Fibroblast of pulmonary artery (primary cell): ENCODE measurements at regions not wholly inside any gene's neighbourhood (a gene's known extent, or its start where the extent isn't known, plus 50 kb on each side); places are given as distances from the start of the nearest gene placed in this dataset.

Experiments
- DNase-seq: peaks from one replicate; pipeline ENCODE4 v3.0.0-alpha.2; 2010; ENCODE audit warnings: low read depth
- H3K4me3 ChIP-seq: replicated peaks from 2 replicates; pipeline ENCODE4 v1.5.1; 2011; ENCODE audit warnings: low read depth, mild to moderate bottlenecking, control low read depth, low read length, moderate library complexity
- CTCF ChIP-seq: IDR thresholded peaks from 2 replicates; pipeline ENCODE4 v1.5.1; 2011; ENCODE audit warnings: mild to moderate bottlenecking, control low read depth, low read length, inconsistent platforms; ENCODE audit errors: missing control alignments

GRCh38 chr4:36712013-36712412 lies 430.6 kb downstream of the DTHD1 start:
- DNase-seq: peak; percentile 28
- no peak for TF ChIP-seq CTCF
- no peak overlapping the region for H3K4me3 ChIP-seq

GRCh38 chr4:36716874-36717273 lies 435.5 kb downstream of the DTHD1 start:
- no peak for DNase-seq
- H3K4me3 ChIP-seq: no peak overlapping the region
- TF ChIP-seq CTCF: no peak

GRCh38 chr4:36719425-36719824 lies 438.0 kb downstream of the DTHD1 start:
- no peak for TF ChIP-seq CTCF

GRCh38 chr4:36722986-36723385 lies 441.6 kb downstream of the DTHD1 start:
- TF ChIP-seq CTCF: no peak
- no peak for DNase-seq
- no peak overlapping the region for H3K4me3 ChIP-seq

More at GRCh38 chr4:36719425-36719824, 438.0 kb downstream of the DTHD1 start:
- DNase-seq: no peak
- no peak overlapping the region for H3K4me3 ChIP-seq

- TF ChIP-seq CTCF: no peak
- DNase-seq: no peak
- no peak overlapping the region for H3K4me3 ChIP-seq
Observed at GRCh38 chr4:36734334-36734733, 452.9 kb downstream of the DTHD1 start.

GRCh38 chr4:36737691-36738090 lies 456.3 kb downstream of the DTHD1 start:
- H3K4me3 ChIP-seq: no peak overlapping the region
- no peak for DNase-seq
- no peak for TF ChIP-seq CTCF

GRCh38 chr4:36740796-36741310 lies 459.4 kb downstream of the DTHD1 start:
- no peak for TF ChIP-seq CTCF
- no peak overlapping the region for H3K4me3 ChIP-seq
- no peak for DNase-seq
